Stimulated activated CD4-positive, alpha-beta T cell treated with anti-CD3 and anti-CD28 coated beads, Interleukin-12 subunit alpha, Interleukin-12 subunit beta, amount 100 ng/mL, for 4 hours (primary cell): ENCODE measurements at regions not wholly inside any gene's neighbourhood (a gene's known extent, or its start where the extent isn't known, plus 50 kb on each side); places are given as distances from the start of the nearest gene placed in this dataset.
"Not testable (repeated sequence)": the region's sequence is repeated elsewhere in the genome, so short reads cannot be mapped to it uniquely, and the experiment has no call there.

Experiments
- DNase-seq: peaks from one replicate; pipeline ENCODE4 v3.0.0-alpha.2; 2020

- DNase-seq: no peak
Observed at GRCh38 chr15:67920524-67921240, 80.8 kb upstream of the RNU6-1 start.

DNA sequence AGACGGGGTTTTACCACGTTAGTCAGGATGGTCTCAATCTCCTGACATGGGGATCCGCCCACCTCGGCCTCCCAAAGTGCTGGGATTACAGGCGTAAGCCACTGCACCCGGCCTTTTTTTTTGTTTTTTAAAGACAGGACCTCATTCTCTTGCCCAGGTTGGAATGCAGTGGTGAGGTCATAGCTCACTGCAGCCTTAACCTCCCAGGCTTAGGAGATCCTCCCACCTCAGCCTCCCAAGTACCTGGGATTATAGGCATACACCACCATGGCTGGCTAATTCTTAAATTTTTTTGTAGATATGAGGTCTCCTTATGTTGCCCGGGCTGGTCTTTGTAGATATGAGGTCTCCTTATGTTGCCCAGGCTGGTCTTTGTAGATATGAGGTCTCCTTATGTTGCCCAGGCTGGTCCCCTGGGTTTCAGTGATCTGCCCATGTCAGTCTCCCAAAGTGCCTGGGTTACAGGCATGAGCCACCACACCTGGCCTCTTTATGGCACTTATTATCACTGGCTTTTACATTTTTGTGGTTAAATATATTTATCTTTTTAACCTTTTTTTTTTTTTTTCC, 82.3 kb upstream of the RNU6-1 start:
- DNase-seq: no peak

DNA sequence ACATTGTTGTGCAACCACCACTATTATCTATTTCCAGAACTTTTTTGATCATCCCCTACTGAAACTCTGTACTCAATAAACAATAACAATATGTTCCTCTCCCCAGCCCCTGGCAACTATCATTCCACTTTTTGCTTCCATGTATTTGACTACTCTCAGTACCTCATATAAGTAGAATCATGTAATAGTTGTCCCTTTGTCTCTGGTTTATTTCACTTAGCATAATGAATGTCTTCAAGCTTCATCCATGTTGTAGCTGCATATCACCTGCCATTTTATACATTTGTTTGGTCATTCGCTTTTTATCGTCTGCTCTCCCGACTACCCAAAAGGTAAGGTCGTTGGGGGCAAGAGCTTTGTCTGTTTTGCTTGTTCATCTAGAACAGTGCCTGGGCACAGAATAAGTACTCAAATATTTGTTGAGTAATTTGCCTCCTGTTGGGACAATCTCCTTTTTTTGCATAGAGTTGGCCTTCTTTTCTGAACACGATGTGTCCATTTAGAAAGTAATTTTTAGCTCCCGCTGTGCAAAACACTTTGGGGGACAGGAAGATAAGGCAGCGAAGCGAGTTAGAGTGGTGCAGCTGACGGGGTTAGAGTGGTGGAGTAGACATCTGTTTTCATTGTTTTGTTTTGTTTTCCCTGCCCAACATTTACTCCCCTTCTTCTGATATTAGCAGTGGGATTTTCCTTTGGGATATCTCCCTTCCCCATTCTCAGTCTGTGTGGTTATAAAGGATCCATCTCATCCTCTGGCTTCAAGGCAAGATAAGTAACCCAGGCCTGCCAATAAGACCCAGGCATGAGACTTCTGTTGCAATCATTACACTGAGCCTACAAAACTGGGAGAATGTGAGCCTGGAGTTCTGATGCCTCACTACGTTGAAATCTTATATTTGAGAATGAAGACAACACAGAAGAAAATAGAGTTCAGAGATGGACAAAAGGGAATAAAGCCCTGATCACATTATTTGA, 83.4 kb upstream of the RNU6-1 start:
- no peak for DNase-seq

DNA sequence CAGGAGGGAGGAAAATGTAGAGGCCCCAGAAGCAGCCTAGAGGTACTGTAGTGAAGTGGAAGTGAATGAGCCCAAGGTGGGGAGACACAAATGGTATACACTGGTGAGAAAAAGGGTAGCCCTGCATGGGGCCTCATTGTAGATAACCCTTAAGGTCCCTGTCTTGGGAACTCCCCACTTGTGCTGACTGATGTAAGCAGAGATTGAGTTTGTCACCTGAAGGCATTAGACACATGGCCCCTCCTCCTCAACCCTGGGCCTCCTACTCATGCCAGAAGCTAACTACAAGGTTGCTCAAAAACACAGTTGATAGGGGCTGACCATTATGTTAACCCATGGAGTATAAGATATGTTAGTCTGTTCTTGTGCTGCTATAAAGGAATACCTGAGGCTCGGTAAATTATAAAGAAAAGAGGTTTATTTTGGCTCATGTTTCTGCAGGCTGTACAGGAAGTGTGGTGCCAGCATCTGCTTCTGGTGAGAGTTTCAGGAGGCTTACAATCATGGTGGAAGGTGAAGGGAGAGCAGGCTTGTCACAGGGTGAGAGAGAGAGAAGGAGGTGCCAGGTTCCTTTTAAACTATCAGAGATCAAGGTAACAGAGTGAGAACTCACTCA, 84.6 kb upstream of the RNU6-1 start:
- no peak for DNase-seq

GRCh38 chr15:67925182-67925581, 85.3 kb upstream of the RNU6-1 start:
- no peak for DNase-seq

DNA sequence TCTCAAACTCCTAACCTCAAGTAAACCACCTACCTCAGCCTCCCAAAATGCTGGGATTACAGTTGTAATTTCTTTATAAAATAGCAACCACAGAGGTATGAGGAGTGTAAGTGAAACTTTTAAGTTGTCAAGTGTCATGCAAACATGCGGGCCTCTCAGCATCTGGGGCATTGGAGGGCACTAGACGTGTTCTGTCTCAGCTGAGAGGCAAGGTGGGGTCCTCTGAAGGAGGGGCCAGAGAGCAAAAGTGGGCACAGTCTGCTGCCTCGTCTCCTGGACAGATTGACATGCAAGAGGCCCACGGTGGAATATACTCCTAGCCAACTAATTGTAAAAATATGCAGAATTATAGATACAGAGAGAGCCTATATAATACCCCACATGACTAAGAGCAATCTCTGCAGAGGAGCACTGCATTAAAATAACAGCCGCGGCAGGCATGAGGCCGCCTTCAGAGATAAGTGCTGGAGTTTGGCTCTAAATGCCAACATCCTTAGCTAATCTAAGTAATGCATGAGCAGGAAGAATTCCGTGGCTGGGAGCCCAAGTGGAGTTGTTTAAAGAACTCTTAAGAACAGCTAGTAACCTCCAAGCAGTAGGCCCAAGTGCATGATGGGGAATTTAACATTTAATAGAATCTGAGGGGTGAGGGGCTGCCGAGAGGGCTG, 87.8 kb upstream of the RNU6-1 start:
- DNase-seq: no peak

GRCh38 chr15:67928666-67929065, 88.8 kb upstream of the RNU6-1 start:
- DNase-seq: no peak

GRCh38 chr15:67930720-67931119, 90.9 kb upstream of the RNU6-1 start:
- DNase-seq: no peak

DNA sequence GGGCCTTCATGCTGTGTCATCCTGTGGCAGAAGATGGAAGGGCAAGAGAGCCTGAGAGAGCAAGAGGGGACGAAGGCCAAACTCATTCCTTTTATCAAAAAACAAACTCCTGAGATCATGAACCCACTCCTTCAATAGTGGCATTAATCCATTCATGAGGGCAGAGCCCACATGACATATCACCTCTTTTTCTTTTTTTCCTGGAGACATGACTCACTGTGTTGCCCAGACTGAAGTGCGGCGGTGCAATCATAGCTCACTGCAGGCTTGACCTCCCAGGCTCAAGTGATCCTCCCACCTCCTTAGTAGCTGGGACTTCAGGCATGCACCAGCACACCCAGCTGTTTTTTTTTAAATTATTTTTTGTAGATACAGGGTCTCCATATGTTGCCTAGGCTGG, 92.0 kb upstream of the RNU6-1 start:
- no peak for DNase-seq

DNA sequence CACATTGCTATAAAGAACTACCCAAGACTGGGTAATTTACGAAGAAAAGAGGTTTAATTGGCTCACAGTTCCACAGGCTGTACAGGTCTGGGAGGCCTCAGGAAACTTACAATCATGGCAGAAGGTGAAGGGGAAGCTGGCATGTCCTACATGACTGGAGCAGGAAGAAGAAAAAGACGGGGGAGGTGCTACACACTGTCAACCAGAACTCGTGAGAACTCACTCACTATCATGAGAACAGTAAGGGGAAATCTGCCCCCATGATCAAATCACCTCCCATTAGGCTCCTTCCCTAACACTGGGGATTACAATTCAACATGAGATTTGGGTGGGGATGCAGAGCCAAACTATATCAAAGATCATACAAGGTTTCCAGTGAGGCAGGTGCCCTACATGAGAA, 94.3 kb upstream of the RNU6-1 start:
- not testable (repeated sequence) for DNase-seq

- DNase-seq: no peak
Observed at GRCh38 chr15:67935244-67935643, 95.4 kb upstream of the RNU6-1 start.

- DNase-seq: no peak
Observed at GRCh38 chr15:67936258-67936657, 96.4 kb upstream of the RNU6-1 start.

GRCh38 chr15:67937153-67937761, 97.4 kb upstream of the RNU6-1 start:
- no peak for DNase-seq

- not testable (repeated sequence) for DNase-seq
Observed at GRCh38 chr15:67939179-67939578, 99.3 kb upstream of the RNU6-1 start.

DNA sequence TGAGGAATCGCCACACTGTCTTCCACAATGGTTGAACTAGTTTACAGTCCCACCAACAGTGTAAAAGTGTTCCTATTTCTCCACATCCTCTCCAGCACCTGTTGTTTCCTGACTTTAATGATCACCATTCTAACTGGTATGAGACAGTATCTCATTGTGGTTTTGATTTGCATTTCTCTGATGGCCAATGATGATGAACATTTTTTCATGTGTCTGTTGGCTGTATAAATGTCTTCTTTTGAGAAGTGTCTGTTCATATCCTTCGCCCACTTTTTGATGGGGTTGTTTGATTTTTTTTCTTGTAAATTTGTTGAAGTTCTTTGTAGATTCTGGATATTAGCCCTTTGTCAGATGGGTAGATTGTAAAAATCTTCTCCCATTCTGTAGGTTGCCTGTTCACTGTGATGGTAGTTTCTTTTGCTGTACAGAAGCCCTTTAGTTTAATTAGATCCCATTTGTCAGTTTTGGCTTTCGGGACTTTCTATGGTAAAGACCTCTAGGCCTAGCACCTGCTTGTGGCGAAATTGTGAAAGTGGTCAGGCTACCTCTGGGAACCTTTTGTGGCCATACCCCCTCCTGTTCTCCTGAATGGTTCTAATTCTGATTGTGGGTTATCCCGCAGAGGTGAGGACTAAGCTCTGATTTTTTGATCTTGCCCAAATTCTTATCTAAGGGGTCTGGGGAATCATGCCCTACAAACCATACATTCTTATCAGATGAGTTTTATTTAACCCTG, 99.9 kb upstream of the RNU6-1 start:
- DNase-seq: not testable (repeated sequence)

- DNase-seq: no peak
Observed at GRCh38 chr15:67940324-67940719, 100.5 kb upstream of the RNU6-1 start.

DNA sequence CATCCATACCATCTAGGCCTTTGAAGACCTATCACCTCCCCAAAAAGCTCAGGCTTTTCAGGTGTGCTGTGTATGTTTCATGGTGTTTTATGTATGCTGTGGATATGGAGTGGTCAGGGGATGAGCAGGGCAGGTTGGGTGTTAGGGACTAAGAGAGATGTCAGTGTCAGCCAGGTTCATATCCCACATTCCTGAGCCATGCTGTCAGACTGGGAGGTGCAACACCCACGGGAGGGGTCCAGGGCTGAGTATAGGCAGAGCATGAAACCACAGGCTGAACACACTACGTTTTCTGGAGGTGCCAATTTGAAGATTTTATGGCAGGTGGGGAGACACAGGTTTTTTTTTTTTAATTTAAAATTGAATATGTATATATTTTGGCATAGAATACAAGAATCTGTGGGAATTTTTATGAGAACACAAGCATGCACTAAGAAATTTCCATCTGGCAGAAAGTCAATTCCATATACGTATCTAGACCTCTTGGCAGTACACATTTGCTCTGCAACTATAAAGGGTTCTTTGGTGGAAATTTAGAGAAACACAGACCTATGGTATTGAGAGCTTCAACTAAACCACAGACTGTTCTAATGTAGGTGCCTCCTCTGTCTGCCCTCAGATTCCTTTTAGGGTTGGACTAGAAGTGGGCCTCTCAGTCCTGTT, 101.9 kb upstream of the RNU6-1 start:
- DNase-seq: no peak

GRCh38 chr15:67943475-67943874, 103.6 kb upstream of the RNU6-1 start:
- no peak for DNase-seq

GRCh38 chr15:67944010-67944641, 104.3 kb upstream of the RNU6-1 start:
- no peak for DNase-seq

DNA sequence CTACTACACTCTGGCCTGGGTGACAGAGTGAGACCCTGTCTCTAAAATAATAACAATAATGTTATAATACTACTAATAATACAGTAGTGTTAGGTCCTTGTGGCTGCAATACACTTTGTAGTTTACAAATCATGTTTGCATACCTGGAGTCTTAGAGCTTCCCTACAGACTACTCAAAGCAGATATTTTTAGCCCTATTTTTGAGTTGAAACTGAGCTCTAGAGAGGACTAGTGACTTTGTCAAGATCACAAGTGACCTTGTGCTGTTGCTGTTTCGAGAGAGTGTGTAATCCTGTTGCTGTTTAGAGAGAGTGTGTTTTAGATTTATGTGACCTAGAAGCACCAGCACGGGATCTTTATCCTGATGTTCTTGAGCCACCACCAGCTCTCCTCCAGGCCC, 105.3 kb upstream of the RNU6-1 start:
- no peak for DNase-seq
